ENCODE measurements at regions not wholly inside any gene's neighbourhood (a gene's known extent, or its start where the extent isn't known, plus 50 kb on each side); places are given as distances from the start of the nearest gene placed in this dataset.

DNA sequence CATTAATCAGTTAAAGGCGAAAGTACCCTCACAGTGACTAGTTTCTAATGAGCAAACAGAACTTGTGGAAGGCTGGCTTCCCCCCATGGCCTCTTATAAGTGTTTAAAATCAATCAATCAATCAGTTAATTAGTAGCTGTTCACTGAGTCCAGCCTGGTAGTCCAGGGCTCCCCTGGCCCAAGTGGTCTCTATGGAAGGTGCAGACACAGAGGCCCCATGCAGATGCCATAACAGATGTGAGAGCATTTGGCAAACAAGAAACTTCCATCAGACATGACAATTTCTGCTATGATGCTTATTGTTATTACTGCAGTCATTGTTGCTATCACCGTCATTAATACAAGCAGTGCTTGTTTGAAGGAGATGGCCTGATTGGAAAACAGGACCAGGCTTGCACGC, 179.0 kb upstream of the TSHZ3 start:
- Mint-ChIP-seq H3K27ac (no peak overlapping the region), H3K27me3 (no peaks in the 10 kb centered on the region), H3K9me3 (peaks cover 30% of the 10 kb centered on the region), H3K4me1 (no peaks in the 10 kb centered on the region), H3K4me3 (no peak overlapping the region), H3K36me3 (ENCODE audit: low read depth) (no peaks in the 10 kb centered on the region)
- TF ChIP-seq CTCF (IDR thresholded peaks at IDR 0.05), result no peak
- intact Hi-C loops (cut with micrococcal nuclease), result no loop called here
- ATAC-seq (ENCODE audit: low read depth) (no peak), DNase-seq (no peak)
- POLR2A ChIA-PET, result no interaction called here
- CTCF ChIA-PET, result no interaction called here

- DNase-seq (no peak), ATAC-seq (ENCODE audit: low read depth) (no peak)
- ChIA-PET CTCF (no interaction called here), POLR2A (no interaction called here)
- Mint-ChIP-seq H3K27ac (no peak overlapping the region), H3K4me3 (no peak overlapping the region), H3K36me3 (ENCODE audit: low read depth) (no peaks in the 10 kb centered on the region), H3K27me3 (no peaks in the 10 kb centered on the region), H3K9me3 (peaks cover 29% of the 10 kb centered on the region), H3K4me1 (no peaks in the 10 kb centered on the region)
- intact Hi-C loops (cut with micrococcal nuclease), result no loop called here
- no peak for TF ChIP-seq CTCF (IDR thresholded peaks at IDR 0.05)
Observed at GRCh38 chr19:31529121-31529520, 179.9 kb upstream of the TSHZ3 start.

GRCh38 chr19:31530781-31531180, 181.5 kb upstream of the TSHZ3 start:
- ATAC-seq (ENCODE audit: low read depth), result no peak
- H3K9me3 Mint-ChIP-seq, result peaks cover 19% of the 10 kb centered on the region
- intact Hi-C loops (cut with micrococcal nuclease), result no loop called here
- no peaks in the 10 kb centered on the region for H3K27me3 Mint-ChIP-seq
- no peak for DNase-seq
- H3K4me3 Mint-ChIP-seq, result no peak overlapping the region
- POLR2A ChIA-PET, result no interaction called here
- H3K27ac Mint-ChIP-seq, result no peak overlapping the region
- H3K36me3 Mint-ChIP-seq (ENCODE audit: low read depth), result no peaks in the 10 kb centered on the region
- CTCF ChIA-PET, result no interaction called here
- TF ChIP-seq CTCF (IDR thresholded peaks at IDR 0.05), result no peak
- H3K4me1 Mint-ChIP-seq, result no peaks in the 10 kb centered on the region

DNA sequence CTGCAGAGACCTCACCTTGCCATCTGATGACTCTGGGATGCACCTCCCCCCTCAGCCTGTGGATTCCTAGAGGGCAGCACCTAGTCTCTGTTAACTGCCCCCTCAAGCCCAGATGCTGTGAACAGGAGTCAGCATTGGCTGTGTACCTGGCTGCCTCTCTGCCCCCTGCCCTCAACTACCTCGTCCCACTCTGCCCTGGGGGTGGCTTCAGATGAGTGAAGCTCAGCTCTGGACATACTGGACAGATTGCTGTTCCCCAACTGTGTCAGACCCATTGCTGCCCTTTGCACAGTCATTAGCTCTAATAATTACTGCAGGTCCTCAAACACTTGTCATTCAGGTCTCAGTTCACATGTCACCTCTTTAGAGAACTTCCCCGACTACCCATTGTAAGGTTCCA, 182.1 kb upstream of the TSHZ3 start:
- DNase-seq (no peak), ATAC-seq (ENCODE audit: low read depth) (no peak)
- H3K9me3 Mint-ChIP-seq, result peaks cover 17% of the 10 kb centered on the region
- TF ChIP-seq CTCF (IDR thresholded peaks at IDR 0.05), result no peak
- ChIA-PET CTCF (no interaction called here), POLR2A (no interaction called here)
- no peak overlapping the region for H3K4me3 Mint-ChIP-seq
- no peaks in the 10 kb centered on the region for H3K27me3 Mint-ChIP-seq
- H3K4me1 Mint-ChIP-seq, result no peaks in the 10 kb centered on the region
- H3K27ac Mint-ChIP-seq, result no peak overlapping the region
- H3K36me3 Mint-ChIP-seq (ENCODE audit: low read depth), result no peaks in the 10 kb centered on the region
- intact Hi-C loops (cut with micrococcal nuclease), result no loop called here

GRCh38 chr19:31532034-31532433, 182.8 kb upstream of the TSHZ3 start:
- no peak for ATAC-seq (ENCODE audit: low read depth)
- ChIA-PET POLR2A (no interaction called here), CTCF (no interaction called here)
- no peak overlapping the region for H3K4me3 Mint-ChIP-seq
- DNase-seq, result no peak
- no peak overlapping the region for H3K27ac Mint-ChIP-seq
- peaks cover 17% of the 10 kb centered on the region for H3K9me3 Mint-ChIP-seq
- H3K36me3 Mint-ChIP-seq (ENCODE audit: low read depth), result no peaks in the 10 kb centered on the region
- no peak for TF ChIP-seq CTCF (IDR thresholded peaks at IDR 0.05)
- H3K4me1 Mint-ChIP-seq, result no peaks in the 10 kb centered on the region
- intact Hi-C loops (cut with micrococcal nuclease), result no loop called here
- H3K27me3 Mint-ChIP-seq, result no peaks in the 10 kb centered on the region
